ENCODE measurements at regions not wholly inside any gene's neighbourhood (a gene's known extent, or its start where the extent isn't known, plus 50 kb on each side); places are given as distances from the start of the nearest gene placed in this dataset.

DNA sequence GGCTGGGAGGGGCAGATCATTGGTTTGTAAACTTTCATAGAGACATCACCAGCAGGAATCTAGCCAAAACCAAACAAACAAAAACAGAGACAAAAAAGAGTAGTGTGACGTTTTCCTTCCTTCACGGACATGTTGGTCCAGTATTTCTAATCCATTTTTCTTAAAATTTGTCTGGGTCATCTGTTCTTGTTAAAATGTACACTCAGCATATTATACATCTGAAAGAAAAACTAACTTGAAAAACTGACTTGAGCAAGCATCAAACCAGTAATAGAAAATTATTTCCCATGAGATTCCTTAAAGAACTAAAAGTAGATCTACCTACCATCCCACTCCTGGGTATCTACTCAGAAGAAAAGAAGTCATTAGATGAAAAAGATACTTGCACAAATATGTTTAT lies 164.2 kb downstream of the KLF6 start:
- TF ChIP-seq, protein P1, sequence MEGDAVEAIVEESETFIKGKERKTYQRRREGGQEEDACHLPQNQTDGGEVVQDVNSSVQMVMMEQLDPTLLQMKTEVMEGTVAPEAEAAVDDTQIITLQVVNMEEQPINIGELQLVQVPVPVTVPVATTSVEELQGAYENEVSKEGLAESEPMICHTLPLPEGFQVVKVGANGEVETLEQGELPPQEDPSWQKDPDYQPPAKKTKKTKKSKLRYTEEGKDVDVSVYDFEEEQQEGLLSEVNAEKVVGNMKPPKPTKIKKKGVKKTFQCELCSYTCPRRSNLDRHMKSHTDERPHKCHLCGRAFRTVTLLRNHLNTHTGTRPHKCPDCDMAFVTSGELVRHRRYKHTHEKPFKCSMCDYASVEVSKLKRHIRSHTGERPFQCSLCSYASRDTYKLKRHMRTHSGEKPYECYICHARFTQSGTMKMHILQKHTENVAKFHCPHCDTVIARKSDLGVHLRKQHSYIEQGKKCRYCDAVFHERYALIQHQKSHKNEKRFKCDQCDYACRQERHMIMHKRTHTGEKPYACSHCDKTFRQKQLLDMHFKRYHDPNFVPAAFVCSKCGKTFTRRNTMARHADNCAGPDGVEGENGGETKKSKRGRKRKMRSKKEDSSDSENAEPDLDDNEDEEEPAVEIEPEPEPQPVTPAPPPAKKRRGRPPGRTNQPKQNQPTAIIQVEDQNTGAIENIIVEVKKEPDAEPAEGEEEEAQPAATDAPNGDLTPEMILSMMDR (IDR thresholded peaks at IDR 0.05), result no peak
- TF ChIP-seq EZH2phosphoT487 (IDR thresholded peaks at IDR 0.05), result no peak
- TF ChIP-seq EZH2 (IDR thresholded peaks at IDR 0.05), result no peak
- H3K4me2 ChIP-seq, result no peak overlapping the region
- no peaks in the 10 kb centered on the region for H3K79me2 ChIP-seq (ENCODE audit: low read depth)
- Mint-ChIP-seq H3K4me1 (no peaks in the 10 kb centered on the region), H3K27ac (no peak overlapping the region), H3K36me3 (no peaks in the 10 kb centered on the region), H3K4me3 (no peak overlapping the region), H3K9me3 (peaks cover 23% of the 10 kb centered on the region), H3K27me3 (ENCODE audit: insufficient read depth, low read depth) (peaks cover 5% of the 10 kb centered on the region)
- DNase-seq (ENCODE audit: low spot score), result no peak
- H3K4me1 ChIP-seq, result peaks cover 5% of the 10 kb centered on the region
- no peaks in the 10 kb centered on the region for H3K9me3 ChIP-seq (ENCODE audit: low read depth)
- H3K9ac ChIP-seq, result no peak overlapping the region
- H3F3A ChIP-seq (ENCODE audit: low read depth), result no peaks in the 10 kb centered on the region
- no peaks in the 10 kb centered on the region for H4K20me1 ChIP-seq (ENCODE audit: low read depth)
- H3K27ac ChIP-seq, result no peak overlapping the region
- no peak overlapping the region for H3K4me3 ChIP-seq
- H2AFZ ChIP-seq (replicated peaks), result no peak overlapping the region
- no peaks in the 10 kb centered on the region for H3K36me3 ChIP-seq
- H3K27me3 ChIP-seq, result no peaks in the 10 kb centered on the region

DNA sequence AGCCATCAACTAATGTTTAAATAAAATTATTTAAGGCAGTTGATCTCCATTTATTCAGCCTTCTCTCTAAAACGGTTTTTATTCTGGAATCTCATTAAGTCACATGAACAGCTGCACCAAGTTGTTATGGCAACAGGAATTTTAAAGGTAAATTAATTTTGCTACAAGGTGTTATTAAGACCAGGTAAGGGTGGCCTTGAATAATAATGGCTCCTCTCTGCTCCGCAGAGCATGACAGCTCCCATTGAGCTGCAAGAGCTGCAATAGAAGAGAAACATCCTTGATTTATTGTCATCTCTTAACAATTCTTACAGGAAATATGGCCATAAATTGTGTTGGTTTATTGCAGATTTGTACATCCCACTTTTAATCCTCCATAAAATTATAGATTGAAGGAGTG lies 165.8 kb downstream of the KLF6 start:
- no peaks in the 10 kb centered on the region for H3K4me1 Mint-ChIP-seq
- no peaks in the 10 kb centered on the region for H3K36me3 Mint-ChIP-seq
- Histone ChIP-seq H3K36me3 (no peaks in the 10 kb centered on the region), H4K20me1 (ENCODE audit: low read depth) (no peaks in the 10 kb centered on the region), H3K4me3 (no peak overlapping the region), H3K9ac (no peak overlapping the region), H3F3A (ENCODE audit: low read depth) (no peaks in the 10 kb centered on the region), H3K27me3 (no peaks in the 10 kb centered on the region), H2AFZ (replicated peaks) (no peak overlapping the region), H3K4me2 (no peak overlapping the region), H3K27ac (no peak overlapping the region), H3K79me2 (ENCODE audit: low read depth) (no peaks in the 10 kb centered on the region), H3K4me1 (no peaks in the 10 kb centered on the region), H3K9me3 (ENCODE audit: low read depth) (no peaks in the 10 kb centered on the region)
- no peak for TF ChIP-seq EZH2phosphoT487 (IDR thresholded peaks at IDR 0.05)
- TF ChIP-seq, protein P1 (IDR thresholded peaks at IDR 0.05), result no peak
- no peak for TF ChIP-seq EZH2 (IDR thresholded peaks at IDR 0.05)
- H3K9me3 Mint-ChIP-seq, result peaks cover 23% of the 10 kb centered on the region
- H3K27ac Mint-ChIP-seq, result no peak overlapping the region
- H3K4me3 Mint-ChIP-seq, result no peak overlapping the region
- no peak for DNase-seq (ENCODE audit: low spot score)
- H3K27me3 Mint-ChIP-seq (ENCODE audit: insufficient read depth, low read depth), result peaks cover 5% of the 10 kb centered on the region

DNA sequence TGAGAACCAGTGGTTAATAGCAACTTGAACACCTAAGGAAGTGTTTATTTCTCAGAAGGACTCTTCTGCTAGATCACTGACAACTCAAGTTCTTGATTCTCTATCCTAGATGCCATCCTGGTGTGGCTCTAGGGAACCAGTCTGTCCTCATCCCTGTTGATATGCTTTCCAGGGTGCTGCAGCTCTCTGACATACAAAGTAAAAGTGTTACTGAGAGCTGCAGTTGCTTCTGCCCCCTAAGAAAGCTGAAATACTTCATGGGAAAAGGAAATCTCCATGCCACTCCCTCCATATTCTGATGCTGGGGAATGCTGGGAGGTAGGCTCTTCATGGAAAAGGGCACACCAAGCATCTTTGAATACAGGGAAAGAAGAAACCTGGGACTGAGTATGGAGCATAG lies 168.1 kb downstream of the KLF6 start:
- no peak overlapping the region for H3K27ac ChIP-seq
- no peak overlapping the region for H3K4me2 ChIP-seq
- no peak overlapping the region for H3K4me3 ChIP-seq
- TF ChIP-seq, protein P1 (IDR thresholded peaks at IDR 0.05), result no peak
- no peak for TF ChIP-seq EZH2phosphoT487 (IDR thresholded peaks at IDR 0.05)
- TF ChIP-seq EZH2 (IDR thresholded peaks at IDR 0.05), result no peak
- H3K4me1 ChIP-seq, result no peaks in the 10 kb centered on the region
- H3K27me3 Mint-ChIP-seq (ENCODE audit: insufficient read depth, low read depth), result peaks cover 2% of the 10 kb centered on the region
- H3K9me3 Mint-ChIP-seq, result peaks cover 25% of the 10 kb centered on the region
- DNase-seq (ENCODE audit: low spot score), result peak; percentile 23
- H3K9ac ChIP-seq, result no peak overlapping the region
- H3K27ac Mint-ChIP-seq, result no peak overlapping the region
- H3K79me2 ChIP-seq (ENCODE audit: low read depth), result no peaks in the 10 kb centered on the region
- no peaks in the 10 kb centered on the region for H3F3A ChIP-seq (ENCODE audit: low read depth)
- no peaks in the 10 kb centered on the region for H4K20me1 ChIP-seq (ENCODE audit: low read depth)
- no peak overlapping the region for H2AFZ ChIP-seq (replicated peaks)
- H3K4me3 Mint-ChIP-seq, result no peak overlapping the region
- no peaks in the 10 kb centered on the region for H3K36me3 Mint-ChIP-seq
- H3K36me3 ChIP-seq, result no peaks in the 10 kb centered on the region
- H3K27me3 ChIP-seq, result no peaks in the 10 kb centered on the region
- H3K9me3 ChIP-seq (ENCODE audit: low read depth), result peaks cover 4% of the 10 kb centered on the region
- no peaks in the 10 kb centered on the region for H3K4me1 Mint-ChIP-seq

Measured in neural progenitor cell (in vitro differentiated cells).